ENCODE measurements at regions not wholly inside any gene's neighbourhood (a gene's known extent, or its start where the extent isn't known, plus 50 kb on each side); places are given as distances from the start of the nearest gene placed in this dataset.

DNA sequence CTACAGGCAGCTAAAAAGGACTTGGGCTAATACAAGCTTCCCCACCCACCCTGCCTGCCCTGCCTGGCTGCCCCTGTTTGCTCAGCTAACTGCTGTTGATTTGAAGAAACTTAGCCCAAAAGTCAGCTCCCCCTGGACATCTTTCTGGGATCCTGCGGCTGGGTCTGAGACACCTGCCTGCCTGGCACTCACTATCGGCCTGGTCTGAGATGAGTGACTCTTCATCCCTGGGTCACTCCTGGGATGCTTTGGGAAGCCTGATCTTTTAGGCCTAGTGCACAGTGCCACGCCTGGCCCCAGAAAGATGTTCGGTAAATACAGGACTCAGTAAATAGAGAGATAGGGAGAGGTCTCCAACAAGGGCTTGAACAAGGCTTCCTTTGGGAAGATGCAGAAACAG, 211.3 kb upstream of the DIO3 start:
- peaks cover 1% of the 10 kb centered on the region for H3K27me3 Mint-ChIP-seq
- peaks cover 2% of the 10 kb centered on the region for H3K36me3 Mint-ChIP-seq
- no peak overlapping the region for H3K27ac Mint-ChIP-seq
- H3K4me1 Mint-ChIP-seq (ENCODE audit: low read depth) = no peaks in the 10 kb centered on the region
- no peak overlapping the region for H3K4me3 Mint-ChIP-seq
- H3K9me3 Mint-ChIP-seq (ENCODE audit: low read depth) = peaks cover 7% of the 10 kb centered on the region

DNA sequence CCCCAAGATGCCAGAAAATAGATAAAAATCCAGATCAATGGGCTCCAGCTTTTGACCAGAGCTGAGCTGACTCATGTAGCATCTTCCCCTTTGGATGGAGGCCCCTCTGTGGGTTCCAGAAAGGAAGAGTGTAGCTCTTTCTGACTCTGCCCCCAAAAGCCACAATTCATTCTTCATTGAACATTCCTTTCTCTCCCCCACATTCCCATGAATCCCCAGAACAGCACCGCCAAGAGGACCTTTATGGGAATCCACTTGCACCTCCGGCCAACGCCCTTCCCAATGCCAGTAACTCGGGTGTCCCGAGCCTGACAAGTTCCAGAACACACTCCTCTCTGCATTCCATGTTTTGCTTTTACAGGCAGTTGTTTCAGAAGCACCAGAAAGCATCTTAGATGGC, 210.6 kb upstream of the DIO3 start:
- Mint-ChIP-seq H3K9me3 (ENCODE audit: low read depth) (peaks cover 9% of the 10 kb centered on the region), H3K36me3 (peaks cover 2% of the 10 kb centered on the region), H3K27me3 (peaks cover 2% of the 10 kb centered on the region), H3K4me1 (ENCODE audit: low read depth) (no peaks in the 10 kb centered on the region), H3K27ac (no peak overlapping the region), H3K4me3 (no peak overlapping the region)

DNA sequence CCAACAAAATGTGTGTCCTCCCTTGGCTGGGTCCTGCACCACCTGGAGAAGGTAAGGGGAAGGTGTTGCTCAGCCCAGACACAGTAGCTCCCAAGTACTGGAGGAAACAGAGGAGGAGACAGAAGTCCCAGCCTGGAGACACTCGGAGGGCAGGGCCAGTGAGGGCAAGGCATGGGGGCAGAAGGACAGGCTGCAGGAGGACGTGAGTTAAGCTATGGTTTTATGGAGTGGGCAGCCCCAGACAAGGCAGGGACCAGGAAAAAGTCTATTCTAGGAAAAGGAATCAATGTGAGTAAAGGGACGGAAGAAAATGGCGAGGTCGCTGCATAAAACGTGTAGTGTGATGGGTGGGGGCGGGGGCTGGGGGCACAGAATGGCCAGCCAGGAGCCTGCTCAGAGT, 210.1 kb upstream of the DIO3 start:
- H3K4me3 Mint-ChIP-seq = no peak overlapping the region
- H3K27me3 Mint-ChIP-seq = peaks cover 2% of the 10 kb centered on the region
- H3K4me1 Mint-ChIP-seq (ENCODE audit: low read depth) = no peaks in the 10 kb centered on the region
- peaks cover 9% of the 10 kb centered on the region for H3K9me3 Mint-ChIP-seq (ENCODE audit: low read depth)
- H3K36me3 Mint-ChIP-seq = peaks cover 2% of the 10 kb centered on the region
- H3K27ac Mint-ChIP-seq = no peak overlapping the region

GRCh38 chr14:101351769-101352168, 209.5 kb upstream of the DIO3 start:
- peaks cover 4% of the 10 kb centered on the region for H3K27me3 Mint-ChIP-seq
- no peak overlapping the region for H3K4me3 Mint-ChIP-seq
- H3K4me1 Mint-ChIP-seq (ENCODE audit: low read depth) = no peaks in the 10 kb centered on the region
- H3K27ac Mint-ChIP-seq = no peak overlapping the region
- H3K9me3 Mint-ChIP-seq (ENCODE audit: low read depth) = peaks cover 9% of the 10 kb centered on the region
- peaks cover 2% of the 10 kb centered on the region for H3K36me3 Mint-ChIP-seq

GRCh38 chr14:101352567-101352966, 208.7 kb upstream of the DIO3 start:
- Mint-ChIP-seq H3K27ac (no peak overlapping the region), H3K4me1 (ENCODE audit: low read depth) (no peaks in the 10 kb centered on the region), H3K27me3 (peaks cover 4% of the 10 kb centered on the region), H3K9me3 (ENCODE audit: low read depth) (peaks cover 9% of the 10 kb centered on the region), H3K4me3 (no peak overlapping the region), H3K36me3 (peaks cover 2% of the 10 kb centered on the region)

- no peak overlapping the region for H3K27ac Mint-ChIP-seq
- peaks cover 2% of the 10 kb centered on the region for H3K36me3 Mint-ChIP-seq
Observed at GRCh38 chr14:101353422-101353821, 207.9 kb upstream of the DIO3 start.

GRCh38 chr14:101354726-101355125, 206.6 kb upstream of the DIO3 start:
- no peak overlapping the region for H3K27ac Mint-ChIP-seq
- no peaks in the 10 kb centered on the region for H3K4me1 Mint-ChIP-seq (ENCODE audit: low read depth)
- H3K36me3 Mint-ChIP-seq = peaks cover 2% of the 10 kb centered on the region
- H3K27me3 Mint-ChIP-seq = peaks cover 6% of the 10 kb centered on the region
- H3K4me3 Mint-ChIP-seq = no peak overlapping the region
- peaks cover 9% of the 10 kb centered on the region for H3K9me3 Mint-ChIP-seq (ENCODE audit: low read depth)

More at GRCh38 chr14:101353422-101353821, 207.9 kb upstream of the DIO3 start:
- Mint-ChIP-seq H3K9me3 (ENCODE audit: low read depth) (peaks cover 9% of the 10 kb centered on the region), H3K4me3 (no peak overlapping the region), H3K27me3 (peaks cover 4% of the 10 kb centered on the region), H3K4me1 (ENCODE audit: low read depth) (no peaks in the 10 kb centered on the region)

GRCh38 chr14:101355284-101355683, 206.0 kb upstream of the DIO3 start:
- Mint-ChIP-seq H3K27ac (no peak overlapping the region), H3K36me3 (peaks cover 2% of the 10 kb centered on the region), H3K4me1 (ENCODE audit: low read depth) (no peaks in the 10 kb centered on the region), H3K4me3 (no peak overlapping the region), H3K27me3 (peaks cover 6% of the 10 kb centered on the region), H3K9me3 (ENCODE audit: low read depth) (peaks cover 9% of the 10 kb centered on the region)

DNA sequence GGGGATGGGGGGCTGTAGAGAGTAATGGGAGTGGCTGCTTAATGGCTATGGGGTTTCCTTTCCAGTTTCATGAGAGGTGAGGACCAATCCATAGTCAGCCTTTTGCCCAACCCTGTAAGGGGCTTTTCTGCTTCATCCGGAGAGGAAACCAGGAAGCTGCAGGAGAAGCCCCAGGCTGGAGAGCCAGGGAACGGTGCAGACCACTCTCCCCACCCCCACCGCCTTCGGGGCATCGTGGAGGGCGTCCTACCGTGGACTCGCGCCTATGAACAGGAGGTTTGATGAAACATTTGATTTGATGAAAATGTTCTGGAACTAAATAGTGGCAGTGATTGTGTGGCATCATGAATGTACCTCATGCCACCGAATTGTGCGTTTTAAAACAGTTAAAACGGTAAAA, 204.3 kb upstream of the DIO3 start:
- Mint-ChIP-seq H3K27ac (no peak overlapping the region), H3K36me3 (peaks cover 2% of the 10 kb centered on the region), H3K4me3 (no peak overlapping the region), H3K4me1 (ENCODE audit: low read depth) (no peaks in the 10 kb centered on the region), H3K27me3 (peaks cover 6% of the 10 kb centered on the region), H3K9me3 (ENCODE audit: low read depth) (peaks cover 9% of the 10 kb centered on the region)

DNA sequence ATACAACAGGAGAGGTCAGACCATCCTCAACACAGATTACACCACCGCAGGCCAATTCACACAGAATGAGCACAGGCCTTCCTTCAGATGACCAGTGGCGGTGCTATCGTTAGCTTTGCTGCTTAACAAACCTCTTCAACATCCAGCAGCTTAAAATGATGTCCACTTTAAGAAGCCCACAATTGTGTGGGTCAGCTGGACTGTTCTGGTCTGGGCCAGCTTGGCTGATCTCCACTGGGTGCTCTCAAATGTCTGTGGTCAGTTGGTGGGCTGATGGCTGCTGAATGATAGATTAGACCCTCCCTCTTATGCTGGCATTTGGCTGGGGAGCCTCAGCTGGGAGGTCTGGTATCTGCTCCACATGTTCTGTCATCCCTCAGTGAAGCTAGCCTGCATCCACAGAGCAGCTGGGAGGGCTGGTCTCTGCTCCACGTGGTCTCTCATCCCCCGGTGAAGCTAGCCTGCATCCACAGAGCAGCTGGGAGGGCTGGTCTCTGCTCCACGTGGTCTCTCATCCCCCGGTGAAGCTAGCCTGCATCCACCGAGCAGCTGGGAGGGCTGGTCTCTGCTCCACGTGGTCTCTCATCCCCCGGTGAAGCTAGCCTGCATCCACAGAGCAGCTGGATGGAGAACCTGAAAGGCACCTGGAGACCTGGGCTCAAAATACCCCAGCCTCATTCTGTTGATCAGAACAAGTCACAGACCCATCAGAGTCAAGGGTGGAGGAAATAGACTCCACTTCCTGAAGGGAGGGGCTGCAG, 203.6 kb upstream of the DIO3 start:
- Mint-ChIP-seq H3K4me1 (ENCODE audit: low read depth) (no peaks in the 10 kb centered on the region), H3K27me3 (peaks cover 9% of the 10 kb centered on the region), H3K4me3 (no peak overlapping the region), H3K36me3 (peaks cover 2% of the 10 kb centered on the region), H3K27ac (no peak overlapping the region), H3K9me3 (ENCODE audit: low read depth) (peaks cover 9% of the 10 kb centered on the region)

DNA sequence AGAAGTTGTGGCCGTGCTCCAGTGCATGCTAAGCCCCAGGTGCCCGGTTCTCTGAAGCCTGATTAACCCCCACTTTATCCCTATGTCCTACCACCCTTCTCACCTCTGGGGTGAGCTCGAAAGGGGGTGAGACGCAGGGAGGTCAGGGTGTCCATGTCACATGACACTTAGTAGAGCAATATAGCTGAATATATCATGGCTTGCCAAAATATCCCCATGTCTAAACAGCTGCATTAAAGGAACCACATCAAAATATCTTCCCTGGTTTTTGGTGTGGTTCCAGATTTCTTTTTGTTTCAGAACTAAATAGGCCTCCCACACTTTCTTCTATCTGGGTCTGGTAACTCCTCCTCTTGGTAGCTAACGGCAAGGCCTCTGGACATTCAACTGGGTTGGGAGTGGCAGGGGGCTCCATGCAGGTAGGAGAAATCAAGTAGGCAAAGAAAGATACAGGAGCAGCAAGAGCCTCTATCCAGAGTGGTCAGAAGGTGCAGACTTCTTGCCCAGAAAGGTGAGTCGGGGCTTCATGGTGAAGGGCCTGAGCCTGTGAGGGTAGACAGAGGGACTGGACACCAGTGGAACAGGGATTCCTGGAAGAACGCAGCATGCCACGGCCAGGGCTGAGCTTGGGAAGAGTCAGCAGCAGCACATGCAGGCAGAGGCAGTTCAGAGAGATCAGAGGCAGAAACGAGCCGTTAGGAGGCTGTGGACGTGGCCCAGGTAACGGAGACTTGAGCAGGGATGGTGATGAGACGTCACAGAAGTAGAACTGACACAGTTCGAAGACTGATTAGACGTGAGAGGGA, 202.8 kb upstream of the DIO3 start:
- Mint-ChIP-seq H3K9me3 (ENCODE audit: low read depth) (peaks cover 9% of the 10 kb centered on the region), H3K27me3 (peaks cover 12% of the 10 kb centered on the region), H3K36me3 (peaks cover 2% of the 10 kb centered on the region), H3K4me3 (no peak overlapping the region), H3K27ac (no peak overlapping the region), H3K4me1 (ENCODE audit: low read depth) (no peaks in the 10 kb centered on the region)

DNA sequence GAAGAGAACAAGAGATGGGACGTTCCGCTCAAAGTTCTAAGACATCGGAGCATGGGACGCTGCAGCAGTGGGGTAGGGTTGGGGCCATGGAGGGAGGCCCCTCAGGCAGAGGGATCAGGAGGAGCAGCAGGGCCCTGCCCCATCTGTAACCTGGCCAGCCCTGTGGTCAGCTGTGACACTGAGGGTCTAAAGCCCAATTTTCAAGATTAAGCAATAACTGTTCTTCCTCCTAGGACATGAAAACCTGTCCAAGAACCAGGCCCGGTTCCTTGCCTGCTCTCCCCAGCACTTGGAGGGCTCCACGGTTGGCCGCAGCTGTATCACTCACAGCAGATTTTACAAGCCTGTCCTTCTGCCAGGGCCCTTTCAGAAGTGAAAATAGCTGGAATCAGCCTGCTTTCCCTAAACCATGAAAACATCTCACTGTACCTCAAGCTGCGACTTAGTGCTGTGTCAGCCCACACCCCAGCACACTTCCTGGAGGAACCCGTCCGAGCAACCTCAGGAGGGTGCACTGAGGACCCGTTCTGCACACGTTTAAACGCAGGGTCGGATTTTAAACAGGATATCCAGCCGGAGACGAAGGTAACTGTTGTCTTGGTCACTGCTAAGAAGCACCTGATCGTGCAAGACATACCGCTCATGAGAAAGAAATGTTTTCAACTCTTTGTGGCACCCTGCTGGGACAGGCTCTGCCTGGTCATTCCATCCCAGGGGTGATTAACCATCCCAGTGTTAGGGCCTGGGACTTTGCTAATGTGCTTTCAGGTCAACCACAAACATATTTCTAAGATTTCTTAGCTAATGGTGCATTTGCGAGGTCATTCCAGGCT, 201.9 kb upstream of the DIO3 start:
- Mint-ChIP-seq H3K27ac (no peak overlapping the region), H3K4me1 (ENCODE audit: low read depth) (no peaks in the 10 kb centered on the region), H3K36me3 (no peaks in the 10 kb centered on the region), H3K27me3 (peaks cover 12% of the 10 kb centered on the region), H3K9me3 (ENCODE audit: low read depth) (peaks cover 4% of the 10 kb centered on the region), H3K4me3 (no peak overlapping the region)

- Mint-ChIP-seq H3K4me1 (ENCODE audit: low read depth) (no peaks in the 10 kb centered on the region), H3K9me3 (ENCODE audit: low read depth) (no peaks in the 10 kb centered on the region), H3K4me3 (no peak overlapping the region), H3K27me3 (peaks cover 11% of the 10 kb centered on the region), H3K36me3 (no peaks in the 10 kb centered on the region), H3K27ac (no peak overlapping the region)
Observed at GRCh38 chr14:101360054-101360911, 201.0 kb upstream of the DIO3 start.

DNA sequence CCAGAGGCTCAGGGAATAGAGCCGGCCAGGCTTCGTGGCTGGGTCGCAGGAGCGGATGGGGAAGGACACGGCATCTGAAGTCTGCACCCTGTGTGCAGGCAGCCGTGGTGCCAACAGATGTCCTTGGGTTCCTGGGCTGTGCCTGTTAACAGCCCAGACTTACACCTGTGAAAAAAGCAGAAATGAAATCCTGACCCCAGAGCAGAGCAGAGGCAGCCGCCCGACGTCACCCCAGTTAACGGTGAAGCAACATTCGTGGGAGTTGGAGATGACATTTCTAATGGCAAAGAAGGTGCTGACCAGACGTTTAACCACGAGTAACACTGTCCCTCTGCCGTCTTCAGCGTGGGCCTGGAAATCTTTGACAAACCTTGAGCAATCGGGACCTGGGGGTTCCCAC, 200.3 kb upstream of the DIO3 start:
- H3K27me3 Mint-ChIP-seq = peaks cover 11% of the 10 kb centered on the region
- no peak overlapping the region for H3K4me3 Mint-ChIP-seq
- H3K9me3 Mint-ChIP-seq (ENCODE audit: low read depth) = no peaks in the 10 kb centered on the region
- no peaks in the 10 kb centered on the region for H3K4me1 Mint-ChIP-seq (ENCODE audit: low read depth)
- H3K36me3 Mint-ChIP-seq = no peaks in the 10 kb centered on the region
- H3K27ac Mint-ChIP-seq = no peak overlapping the region

All from activated naive CD8-positive, alpha-beta T cell (primary cell).